SK-N-SH treated with all-trans-retinoic acid at 6 μM for 48 hours (cell line): ENCODE measurements at regions not wholly inside any gene's neighbourhood (a gene's known extent, or its start where the extent isn't known, plus 50 kb on each side); places are given as distances from the start of the nearest gene placed in this dataset.

Source experiments
- ATAC-seq: fragments of 200-7000 bp; cut with Tn5 transposase; 3 replicates; pipeline ENCODE4 v1.9.1; 2020; ENCODE audit warnings: mild to moderate bottlenecking, moderate library complexity
- BACH2 ChIP-seq: fragments of 250-450 bp; sonication (Bioruptor Pico); IDR thresholded peaks from 2 replicates; pipeline ENCODE4 v1.9.0; 2021; ENCODE audit warnings: mild to moderate bottlenecking, borderline replicate concordance
- CSDC2 ChIP-seq: fragments of 250-450 bp; sonication (Bioruptor Pico); IDR thresholded peaks from 2 replicates; pipeline ENCODE4 v1.5.0; 2020; ENCODE audit warnings: mild to moderate bottlenecking, moderate library complexity
- ESRRG ChIP-seq: fragments of 250-450 bp; sonication (Bioruptor Pico); IDR thresholded peaks from 2 replicates; pipeline ENCODE4 v1.6.1; 2021; ENCODE audit warnings: mild to moderate bottlenecking
- GLIS3 ChIP-seq: fragments of 250-450 bp; sonication (Bioruptor Pico); IDR thresholded peaks from 2 replicates; pipeline ENCODE4 v1.5.0; 2020; ENCODE audit warnings: mild to moderate bottlenecking, moderate library complexity
- ISL1 ChIP-seq: fragments of 250-450 bp; sonication (Bioruptor Pico); IDR thresholded peaks from 2 replicates; pipeline ENCODE4 v2.1.2; 2022; ENCODE audit warnings: mild to moderate bottlenecking, moderate library complexity
- OSR1 ChIP-seq: fragments of 250-450 bp; sonication (Bioruptor Pico); IDR thresholded peaks from 2 replicates; pipeline ENCODE4 v1.8.0; 2022; ENCODE audit warnings: moderate library complexity, mild to moderate bottlenecking, inconsistent platforms
- PPARA ChIP-seq: fragments of 250-450 bp; sonication (Bioruptor Pico); IDR thresholded peaks from 2 replicates; pipeline ENCODE4 v1.5.0; 2020; ENCODE audit warnings: mild to moderate bottlenecking, borderline replicate concordance
- RARB ChIP-seq: fragments of 250-450 bp; sonication (Bioruptor Pico); IDR thresholded peaks from 2 replicates; pipeline ENCODE4 v1.8.0; 2021; ENCODE audit warnings: mild to moderate bottlenecking, moderate library complexity
- SNAI2 ChIP-seq: fragments of 250-450 bp; sonication (Bioruptor Pico); IDR thresholded peaks from 2 replicates; pipeline ENCODE4 v1.5.0; 2020; ENCODE audit warnings: mild to moderate bottlenecking, moderate library complexity
- TCF4 ChIP-seq: fragments of 250-450 bp; sonication (Bioruptor Pico); IDR thresholded peaks from 2 replicates; pipeline ENCODE4 v1.8.0; 2021; ENCODE audit warnings: mild to moderate bottlenecking, moderate library complexity, borderline replicate concordance
- TOX ChIP-seq: fragments of 250-450 bp; sonication (Bioruptor Pico); IDR thresholded peaks from 2 replicates; pipeline ENCODE4 v1.8.0; 2021; ENCODE audit warnings: mild to moderate bottlenecking, moderate library complexity, borderline replicate concordance
- ZC3H10 ChIP-seq: fragments of 250-450 bp; sonication (Bioruptor Pico); IDR thresholded peaks from 2 replicates; pipeline ENCODE4 v1.5.1; 2021; ENCODE audit warnings: mild to moderate bottlenecking, moderate library complexity
- ZFP3 ChIP-seq: fragments of 250-450 bp; sonication (Bioruptor Pico); IDR thresholded peaks from 2 replicates; pipeline ENCODE4 v1.5.0; 2020; ENCODE audit warnings: mild to moderate bottlenecking, moderate library complexity
- ZFP30 ChIP-seq: fragments of 450-650 bp; formaldehyde crosslinking; IDR thresholded peaks from 2 replicates; pipeline ENCODE4 v1.5.0; 2022; ENCODE audit warnings: mild to moderate bottlenecking, moderate library complexity
- ZNF70 ChIP-seq: fragments of 450-650 bp; formaldehyde crosslinking; IDR thresholded peaks from 2 replicates; pipeline ENCODE4 v1.5.0; 2020; ENCODE audit warnings: mild to moderate bottlenecking, moderate library complexity
- TF ChIP-seq, protein P1 (sequence below): fragments of 250-450 bp; sonication (Bioruptor Pico); IDR thresholded peaks from 2 replicates; pipeline ENCODE4 v1.8.0; 2021; ENCODE audit warnings: low read depth, mild to moderate bottlenecking, moderate library complexity, borderline replicate concordance
- TF ChIP-seq, protein P2 (sequence below): fragments of 250-450 bp; sonication (Bioruptor Pico); IDR thresholded peaks from 2 replicates; pipeline ENCODE4 v1.5.0; 2020; ENCODE audit warnings: mild to moderate bottlenecking, moderate library complexity
- TF ChIP-seq, protein P3 (sequence below): fragments of 250-450 bp; sonication (Bioruptor Pico); IDR thresholded peaks from 2 replicates; pipeline ENCODE4 v1.8.0; 2020; ENCODE audit warnings: mild to moderate bottlenecking, moderate library complexity, borderline replicate concordance
- TF ChIP-seq, protein P4 (sequence below): fragments of 250-450 bp; sonication (Bioruptor Pico); IDR thresholded peaks from 2 replicates; pipeline ENCODE4 v1.5.1; 2020; ENCODE audit warnings: low read depth, mild to moderate bottlenecking, moderate library complexity
- TF ChIP-seq, protein P5 (sequence below): fragments of 250-450 bp; sonication (Bioruptor Pico); IDR thresholded peaks from 2 replicates; pipeline ENCODE4 v1.5.1; 2021; ENCODE audit warnings: mild to moderate bottlenecking, moderate library complexity

DNA sequence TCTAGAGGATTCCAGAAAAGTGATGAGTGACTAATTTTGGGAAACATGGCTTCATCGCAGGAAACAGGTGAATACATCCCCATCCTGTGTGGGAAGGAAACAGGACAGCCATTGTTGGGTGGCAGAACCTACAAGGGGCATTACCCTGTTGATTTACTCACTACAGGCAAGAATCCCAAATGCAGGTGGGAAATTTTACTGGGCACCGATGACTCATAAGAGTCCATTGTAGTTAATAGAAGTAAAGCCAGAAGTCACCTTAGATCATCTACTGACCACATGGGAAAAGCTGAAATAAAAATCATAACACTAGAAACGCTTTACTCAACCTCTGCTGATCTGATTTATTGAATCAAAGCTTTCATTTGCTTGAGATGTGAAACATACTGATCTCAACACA, 136.4 kb downstream of the TRIML1 start:
- TF ChIP-seq, protein P1, sequence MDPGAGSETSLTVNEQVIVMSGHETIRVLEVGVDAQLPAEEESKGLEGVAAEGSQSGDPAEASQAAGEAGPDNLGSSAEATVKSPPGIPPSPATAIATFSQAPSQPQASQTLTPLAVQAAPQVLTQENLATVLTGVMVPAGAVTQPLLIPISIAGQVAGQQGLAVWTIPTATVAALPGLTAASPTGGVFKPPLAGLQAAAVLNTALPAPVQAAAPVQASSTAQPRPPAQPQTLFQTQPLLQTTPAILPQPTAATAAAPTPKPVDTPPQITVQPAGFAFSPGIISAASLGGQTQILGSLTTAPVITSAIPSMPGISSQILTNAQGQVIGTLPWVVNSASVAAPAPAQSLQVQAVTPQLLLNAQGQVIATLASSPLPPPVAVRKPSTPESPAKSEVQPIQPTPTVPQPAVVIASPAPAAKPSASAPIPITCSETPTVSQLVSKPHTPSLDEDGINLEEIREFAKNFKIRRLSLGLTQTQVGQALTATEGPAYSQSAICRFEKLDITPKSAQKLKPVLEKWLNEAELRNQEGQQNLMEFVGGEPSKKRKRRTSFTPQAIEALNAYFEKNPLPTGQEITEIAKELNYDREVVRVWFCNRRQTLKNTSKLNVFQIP (CRISPR knock-in tag): no peak
- TF ChIP-seq ESRRG (CRISPR knock-in tag) (no peak), RARB (CRISPR knock-in tag) (no peak), BACH2 (no peak), SNAI2 (CRISPR knock-in tag) (no peak), ZC3H10 (CRISPR knock-in tag) (no peak), ZNF70 (CRISPR knock-in tag) (no peak), PPARA (CRISPR knock-in tag) (no peak), OSR1 (no peak), ISL1 (CRISPR knock-in tag) (no peak), ZFP3 (CRISPR knock-in tag) (no peak), GLIS3 (CRISPR knock-in tag) (no peak), ZFP30 (CRISPR knock-in tag) (no peak), TCF4 (CRISPR knock-in tag) (no peak)
- TF ChIP-seq, protein P2, sequence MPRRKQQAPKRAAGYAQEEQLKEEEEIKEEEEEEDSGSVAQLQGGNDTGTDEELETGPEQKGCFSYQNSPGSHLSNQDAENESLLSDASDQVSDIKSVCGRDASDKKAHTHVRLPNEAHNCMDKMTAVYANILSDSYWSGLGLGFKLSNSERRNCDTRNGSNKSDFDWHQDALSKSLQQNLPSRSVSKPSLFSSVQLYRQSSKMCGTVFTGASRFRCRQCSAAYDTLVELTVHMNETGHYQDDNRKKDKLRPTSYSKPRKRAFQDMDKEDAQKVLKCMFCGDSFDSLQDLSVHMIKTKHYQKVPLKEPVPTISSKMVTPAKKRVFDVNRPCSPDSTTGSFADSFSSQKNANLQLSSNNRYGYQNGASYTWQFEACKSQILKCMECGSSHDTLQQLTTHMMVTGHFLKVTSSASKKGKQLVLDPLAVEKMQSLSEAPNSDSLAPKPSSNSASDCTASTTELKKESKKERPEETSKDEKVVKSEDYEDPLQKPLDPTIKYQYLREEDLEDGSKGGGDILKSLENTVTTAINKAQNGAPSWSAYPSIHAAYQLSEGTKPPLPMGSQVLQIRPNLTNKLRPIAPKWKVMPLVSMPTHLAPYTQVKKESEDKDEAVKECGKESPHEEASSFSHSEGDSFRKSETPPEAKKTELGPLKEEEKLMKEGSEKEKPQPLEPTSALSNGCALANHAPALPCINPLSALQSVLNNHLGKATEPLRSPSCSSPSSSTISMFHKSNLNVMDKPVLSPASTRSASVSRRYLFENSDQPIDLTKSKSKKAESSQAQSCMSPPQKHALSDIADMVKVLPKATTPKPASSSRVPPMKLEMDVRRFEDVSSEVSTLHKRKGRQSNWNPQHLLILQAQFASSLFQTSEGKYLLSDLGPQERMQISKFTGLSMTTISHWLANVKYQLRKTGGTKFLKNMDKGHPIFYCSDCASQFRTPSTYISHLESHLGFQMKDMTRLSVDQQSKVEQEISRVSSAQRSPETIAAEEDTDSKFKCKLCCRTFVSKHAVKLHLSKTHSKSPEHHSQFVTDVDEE (CRISPR knock-in tag): no peak
- TF ChIP-seq, protein P3, sequence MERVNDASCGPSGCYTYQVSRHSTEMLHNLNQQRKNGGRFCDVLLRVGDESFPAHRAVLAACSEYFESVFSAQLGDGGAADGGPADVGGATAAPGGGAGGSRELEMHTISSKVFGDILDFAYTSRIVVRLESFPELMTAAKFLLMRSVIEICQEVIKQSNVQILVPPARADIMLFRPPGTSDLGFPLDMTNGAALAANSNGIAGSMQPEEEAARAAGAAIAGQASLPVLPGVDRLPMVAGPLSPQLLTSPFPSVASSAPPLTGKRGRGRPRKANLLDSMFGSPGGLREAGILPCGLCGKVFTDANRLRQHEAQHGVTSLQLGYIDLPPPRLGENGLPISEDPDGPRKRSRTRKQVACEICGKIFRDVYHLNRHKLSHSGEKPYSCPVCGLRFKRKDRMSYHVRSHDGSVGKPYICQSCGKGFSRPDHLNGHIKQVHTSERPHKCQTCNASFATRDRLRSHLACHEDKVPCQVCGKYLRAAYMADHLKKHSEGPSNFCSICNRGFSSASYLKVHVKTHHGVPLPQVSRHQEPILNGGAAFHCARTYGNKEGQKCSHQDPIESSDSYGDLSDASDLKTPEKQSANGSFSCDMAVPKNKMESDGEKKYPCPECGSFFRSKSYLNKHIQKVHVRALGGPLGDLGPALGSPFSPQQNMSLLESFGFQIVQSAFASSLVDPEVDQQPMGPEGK: no peak
- TF ChIP-seq, all 23 proteins: peak for 0
- ATAC-seq: no peak

DNA sequence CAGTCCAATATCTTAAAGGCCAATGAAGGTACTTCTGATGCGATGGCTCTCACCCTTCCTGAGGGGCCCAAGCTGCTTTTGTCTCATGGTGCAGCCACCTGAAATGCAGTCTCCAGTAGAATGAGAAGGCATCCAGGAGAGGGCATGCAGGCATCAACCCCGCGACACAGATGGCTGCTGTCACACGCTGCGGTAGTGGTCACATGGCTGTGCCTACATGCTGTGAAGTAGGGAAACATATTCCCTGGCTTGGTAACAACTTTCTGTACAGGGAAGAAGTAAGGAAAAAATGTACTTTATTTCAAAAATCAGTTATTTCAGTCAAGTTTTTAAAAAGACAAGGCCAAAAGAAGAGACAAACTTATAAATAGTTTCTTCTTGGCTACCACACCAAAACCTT, 139.9 kb downstream of the TRIML1 start:
- TF ChIP-seq ZFP3 (CRISPR knock-in tag) (no peak), TOX (CRISPR knock-in tag) (no peak)
- TF ChIP-seq, protein P3: no peak
- ATAC-seq: no peak

DNA sequence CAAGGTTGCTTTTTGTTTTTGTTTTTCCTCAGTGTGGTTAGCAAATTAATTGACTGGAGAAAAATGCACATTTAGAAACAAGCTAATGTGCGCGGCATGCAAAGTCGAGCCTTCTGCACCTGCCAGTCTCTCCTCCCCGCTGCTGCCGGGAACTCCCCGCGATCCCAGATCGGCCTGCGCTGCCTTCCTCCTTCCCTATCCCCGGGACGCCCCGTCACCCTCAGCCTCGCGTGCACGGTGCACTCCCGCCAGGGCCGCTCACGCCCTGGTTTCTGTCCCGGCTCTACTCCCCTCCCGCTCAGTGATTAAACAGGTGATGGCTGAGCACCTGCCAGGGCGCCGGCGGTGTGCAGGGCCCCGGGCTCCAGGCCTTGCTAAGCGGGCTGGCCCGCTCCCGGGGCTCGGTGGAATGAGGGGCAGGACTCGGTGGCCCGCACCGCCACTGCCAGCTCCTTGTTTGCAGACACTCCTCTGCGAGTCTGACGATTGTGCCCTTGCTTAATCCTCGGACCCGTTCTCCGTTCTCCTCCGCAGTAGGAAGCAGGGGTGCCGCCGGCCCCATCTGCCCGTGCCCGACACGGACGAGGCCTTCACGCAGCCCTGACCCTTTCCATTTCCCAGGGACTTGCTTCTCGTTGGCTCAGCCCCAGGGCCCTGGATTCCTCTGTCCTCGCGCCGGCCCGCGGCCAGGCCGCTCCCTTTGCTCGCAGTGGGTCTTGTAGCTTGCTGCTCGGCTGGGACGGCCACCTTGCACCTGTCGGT, 143.4 kb downstream of the TRIML1 start:
- peak; percentile 18; the same call in 1 of the 3 replicates for ATAC-seq
- TF ChIP-seq RARB (CRISPR knock-in tag) (no peak), GLIS3 (CRISPR knock-in tag) (no peak), ESRRG (CRISPR knock-in tag) (no peak), TCF4 (CRISPR knock-in tag) (no peak), ZFP30 (CRISPR knock-in tag) (no peak), ZFP3 (CRISPR knock-in tag) (no peak), PPARA (CRISPR knock-in tag) (no peak), CSDC2 (CRISPR knock-in tag) (no peak), SNAI2 (CRISPR knock-in tag) (no peak)
- TF ChIP-seq, protein P1 (CRISPR knock-in tag): no peak
- TF ChIP-seq, protein P4, sequence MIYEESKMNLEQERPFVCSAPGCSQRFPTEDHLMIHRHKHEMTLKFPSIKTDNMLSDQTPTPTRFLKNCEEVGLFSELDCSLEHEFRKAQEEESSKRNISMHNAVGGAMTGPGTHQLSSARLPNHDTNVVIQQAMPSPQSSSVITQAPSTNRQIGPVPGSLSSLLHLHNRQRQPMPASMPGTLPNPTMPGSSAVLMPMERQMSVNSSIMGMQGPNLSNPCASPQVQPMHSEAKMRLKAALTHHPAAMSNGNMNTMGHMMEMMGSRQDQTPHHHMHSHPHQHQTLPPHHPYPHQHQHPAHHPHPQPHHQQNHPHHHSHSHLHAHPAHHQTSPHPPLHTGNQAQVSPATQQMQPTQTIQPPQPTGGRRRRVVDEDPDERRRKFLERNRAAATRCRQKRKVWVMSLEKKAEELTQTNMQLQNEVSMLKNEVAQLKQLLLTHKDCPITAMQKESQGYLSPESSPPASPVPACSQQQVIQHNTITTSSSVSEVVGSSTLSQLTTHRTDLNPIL (CRISPR knock-in tag): no peak
- TF ChIP-seq, protein P3: no peak
- TF ChIP-seq, protein P5, sequence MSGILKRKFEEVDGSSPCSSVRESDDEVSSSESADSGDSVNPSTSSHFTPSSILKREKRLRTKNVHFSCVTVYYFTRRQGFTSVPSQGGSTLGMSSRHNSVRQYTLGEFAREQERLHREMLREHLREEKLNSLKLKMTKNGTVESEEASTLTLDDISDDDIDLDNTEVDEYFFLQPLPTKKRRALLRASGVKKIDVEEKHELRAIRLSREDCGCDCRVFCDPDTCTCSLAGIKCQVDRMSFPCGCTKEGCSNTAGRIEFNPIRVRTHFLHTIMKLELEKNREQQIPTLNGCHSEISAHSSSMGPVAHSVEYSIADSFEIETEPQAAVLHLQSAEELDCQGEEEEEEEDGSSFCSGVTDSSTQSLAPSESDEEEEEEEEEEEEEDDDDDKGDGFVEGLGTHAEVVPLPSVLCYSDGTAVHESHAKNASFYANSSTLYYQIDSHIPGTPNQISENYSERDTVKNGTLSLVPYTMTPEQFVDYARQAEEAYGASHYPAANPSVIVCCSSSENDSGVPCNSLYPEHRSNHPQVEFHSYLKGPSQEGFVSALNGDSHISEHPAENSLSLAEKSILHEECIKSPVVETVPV (CRISPR knock-in tag): no peak
